HCT116 (cell line): ENCODE measurements at regions not wholly inside any gene's neighbourhood (a gene's known extent, or its start where the extent isn't known, plus 50 kb on each side); places are given as distances from the start of the nearest gene placed in this dataset.

Source experiments
- ATAC-seq: fragments of 200-7000 bp; cut with Tn5 transposase; 2 replicates; pipeline ENCODE4 v1.9.1; 2020; ENCODE audit warnings: mild to moderate bottlenecking, moderate library complexity
- BruUV-seq: library from RNA; stranded (reverse); fragments of 400-500 nt; replicated peaks from 2 replicates; lab custom pipeline; 2021; lab: Mats Ljungman, UMichigan
- CTCF ChIA-PET: fragments of 300-600 bp; sonication (Branson Sonifier 250); formaldehyde crosslinking; loops from one replicate; lab custom pipeline; 2021; ENCODE audit warnings: antibody characterized with exemption; lab: Charles Lee
- POLR2A ChIA-PET: fragments of 300-600, 350-600 bp; sonication (Branson Sonifier 250); formaldehyde crosslinking; loops from one replicate; lab custom pipeline; 2021; ENCODE audit warnings: antibody characterized with exemption; lab: Charles Lee
- RAD21 ChIA-PET, 2 experiments: fragments of 300-600 bp; sonication (Branson Sonifier 250); formaldehyde crosslinking; loops; one replicate each; lab custom pipeline; 2023; ENCODE audit warnings: low total read pairs in 2 of 2; ENCODE audit not compliant: uncharacterized antibody in 2 of 2, unreplicated experiment in 2 of 2, low non-redundant PET in 1 of 2; lab: Charles Lee
- DNase-seq: peaks from one replicate; pipeline ENCODE4 v3.0.0-alpha.2; 2010; ENCODE audit warnings: low read depth, low spot score
- H2AFZ ChIP-seq: fragments of 200-600 bp; shearing (Covaris generic), sonication (generic); 2 replicates; pipeline ENCODE4 v1.6.1; 2017; ENCODE audit warnings: low read depth, mixed run types, mixed read lengths, antibody characterized with exemption, low read length; ENCODE audit not compliant: poor library complexity, severe bottlenecking
- H3K27ac ChIP-seq: 2 replicates; pipeline ENCODE4 v1.5.1; 2012; ENCODE audit warnings: low read depth, low read length
- H3K27me3 ChIP-seq: fragments of 200-600 bp; sonication (generic); 2 replicates; pipeline ENCODE4 v1.6.1; 2016; ENCODE audit warnings: mixed run types, low read length, mixed read lengths; ENCODE audit not compliant: insufficient read depth
- H3K36me3 ChIP-seq, 2 experiments: fragments of 200-500 bp in 1 of 2; fragments of 200-600 bp in 1 of 2; sonication (Bioruptor generic) in 1 of 2; sonication (generic) in 1 of 2; 2 replicates each; pipeline versions ENCODE4 v1.5.1 to v1.6.1; 2014 to 2016; ENCODE audit warnings: low read length in 2 of 2, inconsistent platforms in 1 of 2, mixed read lengths in 1 of 2, mixed run types in 1 of 2; ENCODE audit not compliant: insufficient read depth in 2 of 2, control insufficient read depth in 1 of 2
- H3K4me1 ChIP-seq, 2 experiments: fragments of 200-600 bp in 1 of 2; sonication (generic) in 1 of 2; 2 replicates each; pipeline versions ENCODE4 v1.5.1 to v1.6.1; 2012 to 2017; ENCODE audit warnings: low read length in 2 of 2, inconsistent platforms in 1 of 2, mild to moderate bottlenecking in 1 of 2, mixed read lengths in 1 of 2, mixed run types in 1 of 2, moderate library complexity in 1 of 2; ENCODE audit not compliant: insufficient read depth in 2 of 2, control insufficient read depth in 1 of 2
- H3K4me2 ChIP-seq: fragments of 200-600 bp; sonication (generic); 2 replicates; pipeline ENCODE4 v1.6.1; 2017; ENCODE audit warnings: mixed run types, low read length, mixed read lengths
- H3K4me3 ChIP-seq, 2 experiments: fragments of 200-600 bp in 1 of 2; sonication (generic) in 1 of 2; replicated peaks in 1 of 2; 2 replicates each; pipeline ENCODE4 v1.5.1; 2011 to 2016; ENCODE audit warnings: low read length in 2 of 2, control low read depth in 1 of 2, low read depth in 1 of 2, mild to moderate bottlenecking in 1 of 2, mixed read lengths in 1 of 2, mixed run types in 1 of 2
- H3K79me2 ChIP-seq: fragments of 200-600 bp; sonication (generic); 2 replicates; pipeline ENCODE4 v1.6.1; 2017; ENCODE audit warnings: mild to moderate bottlenecking, mixed run types, low read length, moderate library complexity, mixed read lengths; ENCODE audit not compliant: insufficient read depth
- H3K9ac ChIP-seq: fragments of 200-600 bp; sonication (generic); 2 replicates; pipeline ENCODE4 v1.6.1; 2016; ENCODE audit warnings: low read length, mixed read lengths
- H3K9me2 ChIP-seq: fragments of 200-600 bp; sonication (generic), shearing (Covaris generic); 2 replicates; pipeline ENCODE4 v1.6.1; 2017; ENCODE audit warnings: mixed run types, mild to moderate bottlenecking, moderate library complexity; ENCODE audit not compliant: insufficient read depth
- H3K9me3 ChIP-seq, 2 experiments: fragments of 200-500 bp in 1 of 2; fragments of 200-600 bp in 1 of 2; sonication (Bioruptor generic) in 1 of 2; sonication (generic) in 1 of 2; 2 replicates each; pipeline ENCODE4 v1.6.1; 2014 to 2017; ENCODE audit warnings: low read length in 2 of 2, mixed read lengths in 2 of 2, inconsistent platforms in 1 of 2, low read depth in 1 of 2, mild to moderate bottlenecking in 1 of 2, mixed run types in 1 of 2, moderate library complexity in 1 of 2; ENCODE audit not compliant: control insufficient read depth in 1 of 2, insufficient read depth in 1 of 2
- H4K20me1 ChIP-seq: fragments of 200-600 bp; sonication (generic), shearing (Covaris generic); 2 replicates; pipeline ENCODE4 v1.6.1; 2017; ENCODE audit warnings: mixed run types, mild to moderate bottlenecking, moderate library complexity; ENCODE audit not compliant: insufficient read depth
- CBX3 ChIP-seq: IDR thresholded peaks from 2 replicates; pipeline ENCODE4 v1.6.1; 2012; ENCODE audit warnings: low read depth
- CEBPB ChIP-seq: IDR thresholded peaks from 2 replicates; pipeline ENCODE4 v1.6.1; 2012; ENCODE audit warnings: low read depth
- EGR1 ChIP-seq: IDR thresholded peaks from 2 replicates; pipeline ENCODE4 v1.6.1; 2012; ENCODE audit warnings: low read depth
- ELF1 ChIP-seq: IDR thresholded peaks from 2 replicates; pipeline ENCODE4 v1.6.1; 2012; ENCODE audit warnings: low read depth, borderline replicate concordance
- EZH2 ChIP-seq: fragments of 200-600 bp; sonication (generic); IDR thresholded peaks from 2 replicates; pipeline ENCODE4 v1.6.1; 2017; ENCODE audit warnings: antibody characterized with exemption, mixed run types
- EZH2phosphoT487 ChIP-seq: fragments of 200-600 bp; IDR thresholded peaks from 2 replicates; pipeline ENCODE4 v1.6.1; 2018; ENCODE audit warnings: antibody characterized with exemption, borderline replicate concordance
- FOSL1 ChIP-seq: IDR thresholded peaks from 2 replicates; pipeline ENCODE4 v1.6.1; 2012; ENCODE audit warnings: low read depth
- JUND ChIP-seq: IDR thresholded peaks from 2 replicates; pipeline ENCODE4 v1.6.1; 2012
- POLR2A ChIP-seq: IDR thresholded peaks from 2 replicates; pipeline ENCODE4 v1.7.0; 2011; ENCODE audit warnings: borderline replicate concordance; ENCODE audit not compliant: insufficient read depth, insufficient read length; ENCODE audit errors: extremely low read depth
- POLR2AphosphoS5 ChIP-seq: IDR thresholded peaks from 2 replicates; pipeline ENCODE4 v1.6.1; 2011; ENCODE audit warnings: mild to moderate bottlenecking, low read depth, low read length, moderate library complexity
- RAD21 ChIP-seq: IDR thresholded peaks from 2 replicates; pipeline ENCODE4 v1.6.1; 2012; ENCODE audit warnings: low read depth, mild to moderate bottlenecking
- SP1 ChIP-seq: IDR thresholded peaks from 2 replicates; pipeline ENCODE4 v1.6.1; 2012; ENCODE audit warnings: low read depth
- SRF ChIP-seq: IDR thresholded peaks from 2 replicates; pipeline ENCODE4 v1.6.1; 2012; ENCODE audit warnings: low read depth
- YY1 ChIP-seq: IDR thresholded peaks from 2 replicates; pipeline ENCODE4 v1.6.1; 2011; ENCODE audit warnings: low read length, low read depth, moderate library complexity, mild to moderate bottlenecking; ENCODE audit not compliant: insufficient replicate concordance; ENCODE audit errors: extremely low read depth
- ZBTB33 ChIP-seq: IDR thresholded peaks from 2 replicates; pipeline ENCODE4 v1.6.1; 2011; ENCODE audit warnings: mild to moderate bottlenecking, low read length, moderate library complexity; ENCODE audit not compliant: insufficient replicate concordance; ENCODE audit errors: extremely low read depth
- ZFX ChIP-seq: fragments of 450-650 bp; IDR thresholded peaks from 2 replicates; pipeline ENCODE4 v1.6.1; 2017
- intact Hi-C: fragments of 100-400 bp; cut with micrococcal nuclease; formaldehyde crosslinking; loops from 2 replicates; pipeline ENCODE4 v1.10.0; 2022
- TF ChIP-seq, protein P1 (sequence below): IDR thresholded peaks from 2 replicates; pipeline ENCODE4 v1.6.1; 2012
- TF ChIP-seq, protein P2 (sequence below): IDR thresholded peaks from 2 replicates; pipeline ENCODE4 v1.6.1; 2012

- peak overlapping the region; percentile 26; the same call in 1 of the 2 replicates for H3K9ac ChIP-seq
- H3K79me2 ChIP-seq = no peaks in the 10 kb centered on the region
- ATAC-seq (peak; percentile 79), DNase-seq (no peak)
- no peaks in the 10 kb centered on the region for H3K36me3 ChIP-seq
- RAD21 ChIA-PET = no interaction called here
- H3K9me2 ChIP-seq = no peaks in the 10 kb centered on the region
- TF ChIP-seq EZH2 (no peak), SP1 (peak; percentile 83), SRF (no peak), ELF1 (no peak), JUND (peak; percentile 29; the same call in 1 of the 2 replicates), CBX3 (0 out of 2 replicates have a peak, but pooled peaks have one; percentile 7), FOSL1 (peak; percentile 42; the same call in 1 of the 2 replicates), POLR2AphosphoS5 (peak; percentile 43; the same call in 1 of the 2 replicates)
- TF ChIP-seq, protein P1, sequence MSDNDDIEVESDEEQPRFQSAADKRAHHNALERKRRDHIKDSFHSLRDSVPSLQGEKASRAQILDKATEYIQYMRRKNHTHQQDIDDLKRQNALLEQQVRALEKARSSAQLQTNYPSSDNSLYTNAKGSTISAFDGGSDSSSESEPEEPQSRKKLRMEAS = 0 out of 2 replicates have a peak, but pooled peaks have one; percentile 26
- CTCF ChIA-PET = no interaction called here
- BruUV-seq = TSS peak; percentile 40
- H3K9me3 ChIP-seq = peaks cover 0 to 7% of the 10 kb centered on the region in 2 experiments; a peak in 1 of 4 replicates
- POLR2A ChIA-PET = no interaction called here
- H3K4me3 ChIP-seq = no peak overlapping the region
- no peaks in the 10 kb centered on the region for H3K27me3 ChIP-seq
- no peak overlapping the region for H3K27ac ChIP-seq
- no peaks in the 10 kb centered on the region for H4K20me1 ChIP-seq
- intact Hi-C loops = no loop called here
- peak overlapping the region; percentile 70 for H3K4me2 ChIP-seq
- peaks cover 6 to 31% of the 10 kb centered on the region in 2 experiments; a peak in 3 of 4 replicates for H3K4me1 ChIP-seq
- no peak overlapping the region for H2AFZ ChIP-seq
These were observed 58.7 kb upstream of the NCOR2 start for GRCh38 chr12:124625867-124626675.

- POLR2A ChIA-PET = no interaction called here
- no peak for TF ChIP-seq ZFX
- TF ChIP-seq CBX3 = no peak
- no peak for TF ChIP-seq CEBPB
- TF ChIP-seq POLR2AphosphoS5 = no peak
- TF ChIP-seq ZBTB33 = no peak
- no peak for TF ChIP-seq SP1
- TF ChIP-seq EGR1 = no peak
- TF ChIP-seq RAD21 = no peak
- TF ChIP-seq POLR2A = no peak
- TF ChIP-seq EZH2phosphoT487 = no peak
- TF ChIP-seq, protein P2, sequence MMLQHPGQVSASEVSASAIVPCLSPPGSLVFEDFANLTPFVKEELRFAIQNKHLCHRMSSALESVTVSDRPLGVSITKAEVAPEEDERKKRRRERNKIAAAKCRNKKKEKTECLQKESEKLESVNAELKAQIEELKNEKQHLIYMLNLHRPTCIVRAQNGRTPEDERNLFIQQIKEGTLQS = no peak
- TF ChIP-seq ELF1 = no peak
- TF ChIP-seq JUND = no peak
- no peak for TF ChIP-seq YY1
- TF ChIP-seq, protein P1 = no peak
- H3K27me3 ChIP-seq = no peaks in the 10 kb centered on the region
- peaks cover 0 to 7% of the 10 kb centered on the region in 2 experiments; a peak in 1 of 4 replicates for H3K9me3 ChIP-seq
- CTCF ChIA-PET = no interaction called here
- H3K79me2 ChIP-seq = no peaks in the 10 kb centered on the region
- DNase-seq (no peak), ATAC-seq (no peak)
- no peak overlapping the region for H3K4me3 ChIP-seq
- intact Hi-C loops = no loop called here
- no peak overlapping the region for H3K4me2 ChIP-seq
- no peaks in the 10 kb centered on the region for H3K36me3 ChIP-seq
- BruUV-seq = no TSS peak
- RAD21 ChIA-PET = no interaction called here
- H3K4me1 ChIP-seq = peaks cover 6 to 31% of the 10 kb centered on the region in 2 experiments; a peak in 3 of 4 replicates
- no peak overlapping the region for H3K9ac ChIP-seq
- H3K27ac ChIP-seq = no peak overlapping the region
- no peaks in the 10 kb centered on the region for H4K20me1 ChIP-seq
- H3K9me2 ChIP-seq = no peaks in the 10 kb centered on the region
- no peak overlapping the region for H2AFZ ChIP-seq
These were observed 57.4 kb upstream of the NCOR2 start for GRCh38 chr12:124624823-124625222.
